ENCODE measurements at regions not wholly inside any gene's neighbourhood (a gene's known extent, or its start where the extent isn't known, plus 50 kb on each side); places are given as distances from the start of the nearest gene placed in this dataset.
A peak's percentile ranks its signal among the peaks of the same experiment; 100 is the strongest.

DNA sequence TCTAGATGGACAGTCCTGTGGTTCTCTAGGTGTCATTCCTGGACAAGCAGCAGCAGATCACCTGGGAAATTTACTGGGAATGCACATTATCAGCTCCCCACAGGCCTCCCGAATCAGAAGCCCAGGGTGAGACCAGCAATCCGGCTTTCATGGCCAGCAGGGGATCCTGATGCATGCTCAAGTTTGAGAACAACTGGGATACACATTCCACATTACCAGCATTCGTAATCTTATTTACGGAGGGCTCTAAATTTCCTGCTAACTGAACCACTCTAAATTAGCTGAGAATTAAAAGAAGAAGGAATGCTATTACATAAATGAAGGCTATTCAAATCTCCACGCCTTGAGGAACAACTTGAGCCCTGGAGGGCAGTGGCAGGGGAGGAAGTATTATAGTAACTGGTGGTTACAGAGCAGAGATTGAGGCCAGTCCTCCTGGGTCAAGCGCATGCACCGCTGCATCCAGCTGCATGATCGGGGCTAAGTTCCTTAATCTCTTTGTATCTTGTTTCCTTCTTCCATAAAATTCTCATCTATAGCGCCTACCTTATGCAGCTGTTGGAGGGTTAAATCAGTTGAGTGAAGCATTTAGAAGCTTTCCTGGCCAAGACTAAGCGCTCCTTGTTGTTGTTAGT is 403.7 kb downstream of the CDH26 start:
- no peak for DNase-seq
- in situ Hi-C loops (cut with HindIII; ENCODE audit: low pct_ligation_motif_present, low pct_unique_long_range_greater_than_20kb, low sequenced_read_pairs), result no loop called here

DNA sequence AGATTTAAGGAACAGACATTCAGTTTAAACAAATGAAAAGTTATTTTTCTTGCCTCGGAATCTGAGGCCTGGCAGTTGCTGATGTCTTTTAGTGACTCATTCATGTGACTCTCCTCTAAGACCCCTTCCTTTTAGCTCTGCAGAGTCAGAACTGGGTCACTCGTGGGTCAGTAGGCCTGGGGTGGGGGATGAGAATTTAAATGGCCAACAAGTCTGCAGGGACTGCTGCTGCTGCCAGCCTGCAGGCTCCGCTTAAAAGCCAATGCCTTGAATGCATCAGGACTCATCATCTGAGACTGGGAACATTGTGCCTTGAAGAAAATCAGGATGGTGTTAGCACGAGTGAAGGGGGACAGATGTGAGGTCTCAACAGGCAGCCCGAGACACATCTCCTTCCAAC is 404.3 kb downstream of the CDH26 start:
- in situ Hi-C loops (cut with HindIII; ENCODE audit: low pct_ligation_motif_present, low pct_unique_long_range_greater_than_20kb, low sequenced_read_pairs), result no loop called here
- no peak for DNase-seq

DNA sequence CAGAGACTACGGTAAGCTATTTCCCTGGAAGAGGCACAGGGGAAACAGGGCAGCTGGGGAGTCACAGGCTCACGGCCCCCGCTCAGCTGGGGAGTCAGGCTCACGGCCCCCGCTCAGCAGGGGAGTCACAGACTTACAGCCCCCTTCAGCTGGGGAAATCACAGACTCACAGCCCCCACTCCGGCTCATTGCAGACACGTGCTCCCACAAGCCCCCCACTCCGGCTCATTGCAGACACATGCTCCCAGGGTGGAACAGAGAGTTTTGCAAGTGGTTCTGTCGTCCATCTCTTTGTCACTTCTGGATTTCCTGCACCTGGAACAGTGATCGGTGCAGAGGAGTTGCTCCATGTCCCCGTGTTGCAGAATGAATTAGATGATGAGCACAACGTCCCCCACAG is 405.5 kb downstream of the CDH26 start:
- no peak for DNase-seq
- in situ Hi-C loops (cut with HindIII; ENCODE audit: low pct_ligation_motif_present, low pct_unique_long_range_greater_than_20kb, low sequenced_read_pairs), result no loop called here

DNA sequence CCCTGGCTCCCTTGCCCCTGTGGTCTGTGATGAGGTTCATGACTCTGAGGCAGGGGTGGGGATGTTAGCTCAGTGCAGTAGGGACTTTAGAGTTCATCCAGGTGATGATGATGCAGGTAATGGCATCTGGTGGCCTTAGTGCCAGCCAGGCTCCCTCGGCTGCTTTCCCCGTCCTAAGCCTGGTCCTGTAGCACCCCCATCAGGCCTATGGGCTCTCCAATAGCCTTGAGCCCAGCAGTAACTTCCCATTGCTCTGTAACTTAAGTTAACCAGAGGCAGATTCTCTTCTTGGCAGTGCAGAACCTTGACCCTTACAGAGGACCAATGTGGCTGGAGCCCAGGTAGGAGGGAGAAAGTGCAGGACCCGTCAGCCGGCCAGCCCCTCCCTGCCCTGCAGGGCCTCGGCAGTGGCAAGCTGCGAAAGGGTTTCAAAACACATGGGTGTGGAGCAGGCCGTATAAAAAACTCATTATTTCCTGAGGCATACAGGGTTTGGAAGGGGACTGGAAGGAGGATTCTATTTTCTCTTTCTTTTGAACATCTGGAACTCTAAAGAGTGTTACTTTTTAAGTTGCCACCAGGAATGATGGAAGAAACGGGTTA is 406.9 kb downstream of the CDH26 start:
- in situ Hi-C loops (cut with HindIII; ENCODE audit: low pct_ligation_motif_present, low pct_unique_long_range_greater_than_20kb, low sequenced_read_pairs), result no loop called here
- peak; percentile 10 for DNase-seq

DNA sequence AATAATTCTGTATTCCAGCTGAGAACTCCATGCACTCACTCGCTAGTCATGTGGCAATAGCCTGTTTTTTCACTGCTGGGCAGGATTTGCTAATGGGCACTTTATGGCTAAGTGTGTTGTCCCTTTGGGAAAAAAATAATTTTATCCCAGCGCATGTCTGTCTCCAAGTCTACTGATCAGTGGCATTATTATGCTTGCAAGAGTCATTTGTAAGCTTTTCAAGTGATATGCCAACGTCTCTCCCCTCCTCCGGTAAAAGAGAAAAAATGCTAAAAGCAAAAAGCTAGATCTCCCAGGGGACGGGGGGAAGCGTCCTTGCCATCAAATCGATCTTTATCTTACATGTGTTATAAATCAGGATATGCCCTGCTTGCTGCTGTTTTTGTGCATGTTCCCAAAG is 407.7 kb downstream of the CDH26 start:
- no peak for DNase-seq
- in situ Hi-C loops (cut with HindIII; ENCODE audit: low pct_ligation_motif_present, low pct_unique_long_range_greater_than_20kb, low sequenced_read_pairs), result no loop called here

DNA sequence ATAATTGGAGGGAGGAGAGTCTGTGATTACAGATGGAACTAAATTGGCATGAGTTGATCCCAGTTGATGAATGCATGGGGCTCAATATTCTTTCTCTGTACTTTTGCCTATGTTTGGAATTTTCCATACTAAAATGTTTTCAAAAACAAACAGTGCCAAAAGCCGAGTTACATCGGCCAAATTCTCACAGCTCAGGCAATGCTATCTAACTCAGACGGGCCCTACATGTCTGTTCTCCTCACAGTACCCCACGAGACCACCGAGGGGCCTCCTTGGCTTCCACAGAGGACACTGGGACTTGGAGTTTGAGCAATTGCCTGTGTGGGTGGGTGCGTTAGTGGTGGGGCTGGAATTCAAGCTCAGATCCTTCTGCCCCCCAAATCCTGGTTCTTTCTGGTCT is 413.2 kb downstream of the CDH26 start:
- in situ Hi-C loops (cut with HindIII; ENCODE audit: low pct_ligation_motif_present, low pct_unique_long_range_greater_than_20kb, low sequenced_read_pairs), result no loop called here

DNA sequence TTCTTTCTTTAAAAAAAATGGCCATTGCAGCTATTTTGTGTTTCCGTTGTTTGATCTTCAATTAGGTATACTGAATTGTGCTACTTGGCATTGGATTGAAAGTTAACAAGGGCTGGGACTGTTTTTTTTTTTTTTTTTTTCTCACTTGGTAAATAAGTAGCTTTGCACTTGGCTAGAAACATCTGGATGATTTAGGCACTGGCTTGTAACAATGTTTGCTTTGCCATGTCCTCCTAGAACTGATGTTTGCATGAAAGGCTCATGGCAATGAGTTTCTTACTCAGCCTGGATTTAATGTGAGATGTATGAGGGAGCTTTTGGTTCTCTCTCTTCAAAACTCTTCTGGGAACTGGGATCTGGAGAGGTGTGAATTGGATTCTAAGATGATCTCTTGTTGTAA is 414.1 kb downstream of the CDH26 start:
- no peak for DNase-seq
- in situ Hi-C loops (cut with HindIII; ENCODE audit: low pct_ligation_motif_present, low pct_unique_long_range_greater_than_20kb, low sequenced_read_pairs), result no loop called here

More for the DNA sequence above, 413.2 kb downstream of the CDH26 start:
- DNase-seq, result no peak

DNA sequence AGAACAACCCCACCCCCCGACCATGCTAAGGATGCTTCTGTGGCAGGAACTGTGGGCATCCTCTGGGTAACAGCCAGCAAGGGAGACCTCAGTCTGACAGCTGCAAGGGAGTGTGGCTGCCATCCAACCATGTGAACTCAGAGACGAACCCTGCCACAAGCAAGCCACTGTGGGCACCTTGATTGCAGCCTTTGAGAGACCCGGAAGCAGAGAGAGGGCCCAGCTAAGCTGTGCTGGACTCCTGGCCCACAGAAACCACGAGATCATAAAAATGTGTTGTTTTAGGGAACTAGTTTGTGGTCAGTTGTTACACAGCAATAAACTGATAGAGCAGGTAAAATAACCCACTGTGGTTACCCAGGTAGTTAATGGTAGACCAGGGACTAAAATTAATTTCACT is 414.6 kb downstream of the CDH26 start:
- in situ Hi-C loops (cut with HindIII; ENCODE audit: low pct_ligation_motif_present, low pct_unique_long_range_greater_than_20kb, low sequenced_read_pairs), result no loop called here
- no peak for DNase-seq

DNA sequence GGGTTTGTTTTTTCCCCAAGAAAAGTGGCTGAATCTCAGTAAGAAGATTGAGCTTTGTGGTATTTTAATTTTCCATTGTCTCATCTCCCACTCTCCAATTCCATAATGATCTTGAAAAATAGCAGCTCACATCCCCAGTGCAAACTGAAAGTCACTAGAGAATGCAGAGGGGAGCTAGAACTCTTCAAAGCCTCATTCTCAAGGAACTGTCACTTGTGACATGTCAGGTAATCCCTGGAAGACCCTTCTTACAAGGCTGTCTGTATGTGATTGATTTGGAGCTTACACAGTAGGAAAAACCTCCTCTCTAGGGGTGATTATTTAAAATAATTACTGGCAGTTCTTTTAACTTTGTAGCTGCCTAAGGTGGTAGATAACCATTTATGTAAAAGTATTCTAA is 420.4 kb downstream of the CDH26 start:
- no peak for DNase-seq
- in situ Hi-C loops (cut with HindIII; ENCODE audit: low pct_ligation_motif_present, low pct_unique_long_range_greater_than_20kb, low sequenced_read_pairs), result no loop called here

DNA sequence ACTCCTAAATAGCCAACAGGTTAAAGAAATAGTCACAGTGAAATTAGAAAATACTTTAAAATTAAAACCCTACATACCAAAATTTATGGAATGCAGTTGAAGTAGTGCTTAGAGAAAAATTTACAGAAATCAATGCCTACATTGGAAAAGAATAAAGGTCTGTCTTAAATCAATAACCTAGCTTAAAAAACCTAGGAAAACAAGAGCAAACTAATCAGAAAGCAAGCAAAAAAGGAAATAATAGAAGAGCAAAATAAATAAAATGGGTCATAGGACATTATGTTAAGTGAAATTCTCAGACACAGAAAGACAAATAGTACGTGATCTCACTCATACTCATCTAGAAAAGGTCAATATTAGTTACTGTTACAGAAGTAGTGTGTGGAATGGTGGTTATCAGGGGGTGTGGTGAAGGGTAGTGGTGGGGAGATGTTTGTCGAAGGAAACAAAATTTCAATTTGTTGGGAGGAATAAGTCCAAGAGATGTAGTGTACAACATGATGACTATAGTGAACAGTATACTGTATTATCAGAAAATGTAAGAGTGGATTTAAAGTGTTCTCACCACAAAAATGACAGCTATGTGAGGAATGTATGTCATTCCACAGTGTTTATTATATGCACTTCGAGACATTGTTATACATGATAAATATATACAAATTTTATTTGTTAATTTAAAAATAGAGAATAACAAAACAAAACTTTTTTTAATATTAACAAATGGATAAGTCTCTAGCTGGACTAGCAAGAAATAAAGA is 423.6 kb downstream of the CDH26 start:
- in situ Hi-C loops (cut with HindIII; ENCODE audit: low pct_ligation_motif_present, low pct_unique_long_range_greater_than_20kb, low sequenced_read_pairs), result no loop called here
- DNase-seq, result peak; percentile 9

DNA sequence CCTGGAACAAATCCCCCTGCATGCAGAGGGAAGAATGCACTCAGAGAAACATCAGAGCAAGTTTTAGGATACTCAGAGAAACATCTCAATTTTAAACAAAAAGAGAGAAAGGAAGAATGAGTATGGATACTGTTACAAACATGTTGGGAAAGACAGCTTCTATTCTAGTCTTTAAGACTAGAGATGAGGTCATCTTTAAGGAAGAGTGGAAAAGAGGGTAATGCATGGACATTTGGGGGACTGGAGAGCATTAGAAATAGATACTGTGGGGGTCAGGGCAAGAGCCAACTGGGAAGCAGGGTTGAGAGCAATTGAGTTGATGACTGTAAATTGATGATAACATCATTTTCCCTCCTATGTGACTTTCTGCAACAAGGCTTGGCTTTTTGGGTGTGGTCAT is 431.2 kb downstream of the CDH26 start:
- in situ Hi-C loops (cut with HindIII; ENCODE audit: low pct_ligation_motif_present, low pct_unique_long_range_greater_than_20kb, low sequenced_read_pairs), result no loop called here
- no peak for DNase-seq

DNA sequence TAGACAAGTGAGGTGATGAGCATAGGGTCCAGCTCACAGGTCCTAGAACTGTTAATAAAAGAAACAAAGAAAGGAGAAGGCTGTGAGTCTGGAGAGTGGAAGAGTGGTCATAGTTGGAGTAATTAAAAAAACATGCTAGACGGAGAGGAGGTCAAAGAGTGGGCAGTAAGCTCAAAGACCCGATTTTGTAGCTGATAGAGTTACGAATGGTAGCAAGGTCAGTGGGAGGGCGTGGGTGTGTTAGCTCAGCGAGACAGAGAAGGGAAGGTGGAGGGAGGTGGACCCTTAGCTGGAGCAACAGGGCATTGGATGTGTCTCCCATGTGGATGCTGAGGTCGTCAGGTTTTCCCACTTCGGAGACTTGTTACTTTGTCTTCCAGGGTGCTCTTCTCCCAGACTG is 431.7 kb downstream of the CDH26 start:
- in situ Hi-C loops (cut with HindIII; ENCODE audit: low pct_ligation_motif_present, low pct_unique_long_range_greater_than_20kb, low sequenced_read_pairs), result no loop called here
- no peak for DNase-seq

DNA sequence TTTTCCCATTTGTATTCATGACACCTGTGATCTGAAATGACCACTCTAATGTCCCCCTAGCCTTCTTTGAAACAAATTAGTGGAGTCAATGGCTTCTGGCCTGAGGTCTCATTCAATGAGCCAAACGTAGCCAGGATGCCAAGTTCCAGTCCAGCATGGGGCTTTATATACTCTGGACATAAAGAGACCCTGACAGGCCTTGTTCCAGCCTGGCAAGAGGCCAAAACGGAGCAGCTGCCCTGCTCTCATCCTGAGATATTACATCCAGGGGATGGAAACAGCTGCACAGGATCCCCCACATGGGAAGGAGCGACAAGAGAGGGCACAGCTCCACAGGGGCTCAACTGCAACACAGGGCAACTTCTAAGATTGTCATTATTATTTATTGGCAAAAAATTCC is 437.8 kb downstream of the CDH26 start:
- DNase-seq, result no peak
- in situ Hi-C loops (cut with HindIII; ENCODE audit: low pct_ligation_motif_present, low pct_unique_long_range_greater_than_20kb, low sequenced_read_pairs), result no loop called here

DNA sequence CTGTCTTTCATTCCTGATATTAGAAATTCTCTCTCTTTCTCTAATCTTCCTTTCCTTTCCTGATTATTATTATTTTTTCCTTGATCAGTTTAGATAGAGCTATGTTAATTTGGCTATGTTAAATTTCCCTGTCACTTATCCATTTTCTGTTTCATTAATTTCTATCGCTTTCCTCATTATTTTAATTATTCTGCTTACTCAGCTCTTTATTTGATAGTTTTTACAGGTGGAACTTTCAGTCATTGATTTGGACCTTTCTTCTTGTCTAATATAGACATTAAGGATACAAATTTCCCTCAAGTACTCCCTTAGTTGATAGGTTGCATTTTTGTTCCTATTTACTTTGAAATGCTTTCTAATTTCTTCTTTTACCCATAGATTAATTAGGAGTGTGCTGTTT is 442.3 kb downstream of the CDH26 start:
- in situ Hi-C loops (cut with HindIII; ENCODE audit: low pct_ligation_motif_present, low pct_unique_long_range_greater_than_20kb, low sequenced_read_pairs), result no loop called here
- DNase-seq, result no peak

DNA sequence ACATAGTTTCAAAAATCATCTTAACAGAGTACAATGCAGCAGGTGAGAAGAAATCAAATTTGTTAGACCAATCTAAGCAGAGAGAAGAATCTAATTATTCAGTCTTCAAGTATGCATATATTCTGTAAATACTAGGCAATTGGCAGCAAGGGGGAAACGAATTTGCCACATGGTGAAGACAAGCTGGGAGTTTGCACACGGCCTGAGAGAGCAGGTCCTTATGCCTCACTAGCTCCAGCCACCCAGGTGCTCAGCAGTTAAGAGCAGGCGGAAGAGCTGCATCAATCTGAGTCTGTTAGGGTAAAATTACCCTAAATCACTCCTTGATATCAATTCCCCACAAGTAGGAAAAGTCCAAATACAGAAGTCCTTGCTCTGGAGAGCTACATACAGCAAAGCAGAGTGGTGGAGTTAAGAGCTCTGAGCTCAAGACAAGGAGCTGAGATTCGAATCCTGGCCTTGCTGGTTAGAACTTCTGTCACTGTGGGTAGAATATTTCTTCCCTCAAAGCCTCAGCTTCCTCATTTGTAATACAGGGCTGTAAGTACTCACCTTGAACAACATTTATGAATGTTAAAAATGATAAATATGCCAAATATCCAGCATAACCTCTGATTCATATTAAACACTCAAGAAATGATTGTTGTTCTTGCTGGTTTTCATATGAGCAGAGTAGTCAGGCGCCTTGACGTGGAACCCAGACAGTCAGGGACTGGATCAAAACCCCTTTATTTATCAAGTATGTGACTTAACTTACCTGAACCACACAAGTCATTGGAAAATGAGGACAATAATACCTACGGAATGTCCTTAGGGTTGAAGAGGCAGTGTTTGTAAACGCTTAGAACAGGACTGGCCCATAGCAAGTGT is 444.2 kb downstream of the CDH26 start:
- in situ Hi-C loops (cut with HindIII; ENCODE audit: low pct_ligation_motif_present, low pct_unique_long_range_greater_than_20kb, low sequenced_read_pairs), result no loop called here
- DNase-seq, result no peak

DNA sequence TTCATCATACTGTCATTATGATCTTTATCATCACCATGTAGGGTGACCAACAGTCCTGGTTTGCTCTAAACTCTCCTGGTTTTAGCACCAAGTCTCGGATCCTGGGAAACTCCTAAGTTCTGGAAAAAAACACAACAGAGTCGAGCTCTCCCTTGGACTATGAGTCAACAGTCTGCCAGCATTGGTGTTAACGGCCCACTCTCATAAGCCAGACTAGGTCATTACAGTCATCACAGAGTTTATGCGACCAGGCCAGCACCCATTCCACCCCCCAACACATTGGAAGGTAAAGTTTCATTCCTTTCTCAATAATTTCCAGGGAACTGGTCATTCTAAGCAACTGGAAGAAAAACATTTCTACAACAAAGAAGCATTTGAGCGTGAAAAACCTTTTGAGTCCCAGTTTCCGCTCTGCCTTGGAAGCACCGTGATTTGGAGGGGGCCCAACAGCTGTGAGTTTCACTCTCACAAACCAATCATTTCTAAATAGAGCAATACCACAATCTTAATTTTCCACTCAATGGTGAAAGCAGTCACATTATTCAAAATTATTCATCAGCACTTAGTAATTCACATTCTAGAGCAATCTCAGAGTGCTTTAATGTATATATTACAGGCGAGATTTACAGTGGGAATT is 445.0 kb downstream of the CDH26 start:
- in situ Hi-C loops (cut with HindIII; ENCODE audit: low pct_ligation_motif_present, low pct_unique_long_range_greater_than_20kb, low sequenced_read_pairs), result no loop called here
- DNase-seq, result no peak

DNA sequence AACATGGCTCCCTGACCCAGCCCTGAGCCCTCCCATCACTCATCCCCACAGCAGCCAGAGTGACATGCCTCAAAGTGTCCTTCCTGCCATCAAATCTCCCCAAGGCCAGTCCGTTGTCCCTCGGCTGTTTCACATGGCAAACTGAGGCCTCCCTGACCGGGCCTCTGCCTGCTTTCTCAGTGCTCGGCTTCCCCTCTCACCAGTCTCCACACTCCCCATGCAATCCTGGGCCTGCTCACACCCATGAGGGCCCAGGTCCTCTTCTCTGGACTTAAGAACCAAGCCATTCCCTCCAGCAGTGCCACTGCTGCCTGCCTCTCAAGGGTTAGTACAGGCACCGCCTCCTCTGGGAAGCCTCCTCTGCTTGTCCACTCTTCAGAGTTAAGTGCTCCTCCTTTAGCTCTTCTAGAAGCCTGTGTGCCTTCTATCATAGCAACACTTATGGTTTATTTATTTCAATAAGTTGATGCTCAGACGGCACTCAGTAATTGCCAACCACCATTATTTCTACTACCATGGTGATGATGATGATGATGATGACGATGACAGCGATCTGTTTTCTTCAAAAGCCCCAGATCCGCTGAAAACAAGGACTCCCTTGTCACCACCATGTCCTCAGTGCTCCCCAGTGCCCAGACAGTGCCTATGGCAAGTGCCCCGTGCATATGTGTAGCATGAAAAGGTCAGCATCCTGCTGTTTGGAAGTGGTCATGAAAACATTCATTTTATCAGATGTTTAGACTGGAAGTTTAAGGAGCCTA is 449.0 kb downstream of the CDH26 start:
- no peak for DNase-seq
- in situ Hi-C loops (cut with HindIII; ENCODE audit: low pct_ligation_motif_present, low pct_unique_long_range_greater_than_20kb, low sequenced_read_pairs), result no loop called here

DNA sequence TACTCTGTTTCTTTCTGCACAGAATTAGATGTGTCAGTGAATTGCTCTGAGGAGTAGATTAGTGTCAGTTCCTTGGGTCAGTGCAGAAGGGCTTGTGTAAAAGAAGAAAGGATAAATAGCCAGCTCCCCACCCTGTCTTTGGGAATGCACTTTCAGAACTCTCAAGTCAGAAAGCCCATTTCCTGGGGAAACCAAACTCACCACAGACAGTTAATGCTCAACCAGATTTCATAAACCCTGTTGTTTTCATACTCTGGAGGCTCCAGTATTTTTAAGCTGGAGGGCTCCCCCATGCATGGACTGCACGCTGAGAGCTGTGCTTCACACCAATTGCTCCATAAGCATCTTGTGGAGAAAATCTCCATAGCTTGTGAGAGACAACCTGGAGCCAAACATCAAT is 449.7 kb downstream of the CDH26 start:
- DNase-seq, result no peak

More for the DNA sequence above, 449.7 kb downstream of the CDH26 start:
- in situ Hi-C loops (cut with HindIII; ENCODE audit: low pct_ligation_motif_present, low pct_unique_long_range_greater_than_20kb, low sequenced_read_pairs), result no loop called here
